IMR-90 (cell line): ENCODE measurements at regions not wholly inside any gene's neighbourhood (a gene's known extent, or its start where the extent isn't known, plus 50 kb on each side); places are given as distances from the start of the nearest gene placed in this dataset.

ENCODE experiments used
- ATAC-seq: fragments of 200-7000 bp; cut with Tn5 transposase; 2 replicates; pipeline ENCODE4 v1.9.1; 2020; ENCODE audit warnings: low read depth, mild to moderate bottlenecking, moderate library complexity
- BruUV-seq: library from RNA; stranded (reverse); fragments of 400-500 nt; replicated peaks from 2 replicates; lab custom pipeline; 2021; lab: Mats Ljungman, UMichigan
- CTCF ChIA-PET: fragments of 300-600 bp; formaldehyde crosslinking; extraction: SDS; loops from one replicate; lab custom pipeline; 2021; ENCODE audit warnings: antibody characterized with exemption; lab: Yijun Ruan, JAX
- POLR2A ChIA-PET: fragments of 300-600 bp; sonication (Branson Sonifier 250); formaldehyde crosslinking; loops from one replicate; lab custom pipeline; 2022; ENCODE audit warnings: antibody characterized with exemption; ENCODE audit not compliant: unreplicated experiment; lab: Charles Lee
- DNase-seq: peaks from one replicate; pipeline ENCODE4 v3.0.0; 2013
- H2AFZ ChIP-seq: replicated peaks from 2 replicates; pipeline ENCODE3; 2013; ENCODE audit warnings: low read length, mild to moderate bottlenecking; ENCODE audit not compliant: poor library complexity
- H2AK5ac ChIP-seq: 2 replicates; pipeline ENCODE4 v1.6.1; 2013; ENCODE audit warnings: low read depth, low read length, inconsistent platforms
- H2AK9ac ChIP-seq: replicated peaks from 2 replicates; pipeline ENCODE3; 2013; ENCODE audit warnings: mild to moderate bottlenecking, low read depth, low read length, moderate library complexity; ENCODE audit not compliant: poor library complexity
- H2BK120ac ChIP-seq: 2 replicates; pipeline ENCODE4 v1.6.1; 2013; ENCODE audit warnings: low read depth, low read length, inconsistent platforms
- H2BK15ac ChIP-seq: 3 replicates; pipeline ENCODE4 v1.6.1; 2013; ENCODE audit warnings: low read depth, low read length, inconsistent platforms
- H2BK20ac ChIP-seq: 2 replicates; pipeline ENCODE4 v1.6.1; 2013; ENCODE audit warnings: low read depth, mild to moderate bottlenecking, inconsistent platforms, low read length, moderate library complexity
- H2BK5ac ChIP-seq: 2 replicates; pipeline ENCODE4 v1.6.1; 2013; ENCODE audit warnings: mild to moderate bottlenecking, low read depth, low read length, inconsistent platforms; ENCODE audit not compliant: poor library complexity, severe bottlenecking
- H3K14ac ChIP-seq: replicated peaks from 2 replicates; pipeline ENCODE4 v1.6.1; 2013; ENCODE audit warnings: low read depth, low read length, inconsistent platforms
- H3K18ac ChIP-seq: 2 replicates; pipeline ENCODE4 v1.6.1; 2013; ENCODE audit warnings: low read depth, low read length, control low read depth
- H3K23ac ChIP-seq: 2 replicates; pipeline ENCODE4 v1.6.1; 2013; ENCODE audit warnings: low read depth, low read length, inconsistent platforms
- H3K27ac ChIP-seq: 2 replicates; pipeline ENCODE4 v1.5.1; 2013; ENCODE audit warnings: mild to moderate bottlenecking, control low read depth, low read length; ENCODE audit not compliant: insufficient read depth
- H3K27me3 ChIP-seq: 2 replicates; pipeline ENCODE4 v1.6.1; 2013; ENCODE audit warnings: low read length; ENCODE audit not compliant: control insufficient read depth, insufficient read depth
- H3K36me3 ChIP-seq: 2 replicates; pipeline ENCODE4 v1.6.1; 2013; ENCODE audit warnings: low read length, mixed read lengths; ENCODE audit not compliant: control insufficient read depth, insufficient read depth
- H3K4ac ChIP-seq: 2 replicates; pipeline ENCODE4 v1.6.1; 2013; ENCODE audit warnings: low read depth, low read length, inconsistent platforms
- H3K4me1 ChIP-seq: 2 replicates; pipeline ENCODE4 v1.6.1; 2013; ENCODE audit warnings: low read length, mixed read lengths; ENCODE audit not compliant: control insufficient read depth, insufficient read depth
- H3K4me2 ChIP-seq: 2 replicates; pipeline ENCODE4 v1.6.1; 2013; ENCODE audit warnings: low read depth, mild to moderate bottlenecking, control low read depth, low read length, moderate library complexity
- H3K4me3 ChIP-seq: 2 replicates; pipeline ENCODE4 v1.5.1; 2013; ENCODE audit warnings: low read depth, mild to moderate bottlenecking, control low read depth, low read length, moderate library complexity; ENCODE audit not compliant: insufficient read depth
- H3K56ac ChIP-seq: 2 replicates; pipeline ENCODE4 v1.6.1; 2013; ENCODE audit warnings: low read length, inconsistent platforms; ENCODE audit not compliant: insufficient read depth; ENCODE audit errors: extremely low read depth
- H3K79me1 ChIP-seq, 2 experiments: 2 replicates each; pipeline ENCODE4 v1.6.1; 2013; ENCODE audit warnings: low read length in 2 of 2, inconsistent platforms in 1 of 2, low read depth in 1 of 2
- H3K9ac ChIP-seq: 2 replicates; pipeline ENCODE4 v1.6.1; 2013; ENCODE audit warnings: low read depth, low read length, control low read depth
- H3K9me1 ChIP-seq: 2 replicates; pipeline ENCODE4 v1.6.1; 2013; ENCODE audit warnings: low read length, inconsistent platforms; ENCODE audit not compliant: insufficient read depth
- H3K9me3 ChIP-seq: 2 replicates; pipeline ENCODE4 v1.6.1; 2013; ENCODE audit warnings: low read length; ENCODE audit not compliant: control insufficient read depth, insufficient read depth
- H4K20me1 ChIP-seq: 2 replicates; pipeline ENCODE4 v1.6.1; 2013; ENCODE audit warnings: low read length, inconsistent platforms; ENCODE audit not compliant: insufficient read depth
- H4K5ac ChIP-seq: 2 replicates; pipeline ENCODE4 v1.6.1; 2013; ENCODE audit warnings: mild to moderate bottlenecking, low read depth, low read length, control low read depth
- H4K8ac ChIP-seq, 2 experiments: 2 replicates each; pipeline ENCODE4 v1.6.1; 2013; ENCODE audit warnings: low read depth in 2 of 2, low read length in 2 of 2, control low read depth in 1 of 2, inconsistent platforms in 1 of 2
- H4K91ac ChIP-seq: 2 replicates; pipeline ENCODE4 v1.6.1; 2013; ENCODE audit warnings: low read depth, low read length, inconsistent platforms; ENCODE audit not compliant: insufficient read depth
- BHLHE40 ChIP-seq: fragments of 150-350 bp; IDR thresholded peaks from 2 replicates; pipeline ENCODE4 v1.6.1; 2016; ENCODE audit warnings: mild to moderate bottlenecking, low read depth, low read length
- CEBPB ChIP-seq: IDR thresholded peaks from 2 replicates; pipeline ENCODE4 v1.6.1; 2012; ENCODE audit warnings: low read depth, low read length, improper control_type of control experiment
- CHD1 ChIP-seq: IDR thresholded peaks from 2 replicates; pipeline ENCODE4 v1.6.1; 2012; ENCODE audit warnings: low read depth, low read length, improper control_type of control experiment
- CTCF ChIP-seq: conservative IDR thresholded peaks from 2 replicates; pipeline ENCODE4 v1.5.1; 2012; ENCODE audit warnings: mild to moderate bottlenecking, low read depth, low read length, improper control_type of control experiment
- ELK1 ChIP-seq: fragments of 150-350 bp; IDR thresholded peaks from 2 replicates; pipeline ENCODE4 v1.6.1; 2016; ENCODE audit warnings: low read depth, mild to moderate bottlenecking, low read length, moderate library complexity, borderline replicate concordance
- FOS ChIP-seq: fragments of 150-350 bp; IDR thresholded peaks from 2 replicates; pipeline ENCODE4 v1.6.1; 2016; ENCODE audit warnings: low read depth, low read length
- MAFK ChIP-seq: IDR thresholded peaks from 2 replicates; pipeline ENCODE4 v1.6.1; 2012; ENCODE audit warnings: low read depth, low read length, improper control_type of control experiment
- MAZ ChIP-seq: IDR thresholded peaks from 2 replicates; pipeline ENCODE4 v1.6.1; 2012; ENCODE audit warnings: low read depth, mild to moderate bottlenecking, low read length, improper control_type of control experiment, moderate library complexity, borderline replicate concordance
- MXI1 ChIP-seq: IDR thresholded peaks from 2 replicates; pipeline ENCODE4 v1.6.1; 2012; ENCODE audit warnings: low read depth, mild to moderate bottlenecking, low read length, moderate library complexity, borderline replicate concordance
- NFE2L2 ChIP-seq: fragments of 150-350 bp; IDR thresholded peaks from 2 replicates; pipeline ENCODE4 v1.6.1; 2016; ENCODE audit warnings: low read depth, mild to moderate bottlenecking, low read length
- POLR2A ChIP-seq: IDR thresholded peaks from 2 replicates; pipeline ENCODE4 v1.6.1; 2012; ENCODE audit warnings: mild to moderate bottlenecking, low read depth, low read length
- RAD21 ChIP-seq: IDR thresholded peaks from 2 replicates; pipeline ENCODE4 v1.6.1; 2012; ENCODE audit warnings: low read length, improper control_type of control experiment
- RCOR1 ChIP-seq: IDR thresholded peaks from 2 replicates; pipeline ENCODE4 v1.6.1; 2012; ENCODE audit warnings: mild to moderate bottlenecking, low read length, improper control_type of control experiment; ENCODE audit not compliant: insufficient replicate concordance
- RFX5 ChIP-seq: IDR thresholded peaks from 2 replicates; pipeline ENCODE4 v1.8.0; 2012; ENCODE audit warnings: low read depth, mild to moderate bottlenecking, low read length, moderate library complexity
- SMC3 ChIP-seq: fragments of 150-350 bp; IDR thresholded peaks from 2 replicates; pipeline ENCODE4 v1.6.1; 2016; ENCODE audit warnings: low read depth, mild to moderate bottlenecking, antibody characterized with exemption, low read length, moderate library complexity
- USF2 ChIP-seq: fragments of 150-350 bp; IDR thresholded peaks from 2 replicates; pipeline ENCODE4 v1.6.1; 2017; ENCODE audit warnings: mild to moderate bottlenecking, antibody characterized with exemption, low read length, low read depth
- WGBS, 2 experiments: methylation state at CpG; one replicate each; pipeline versions ENCODE4 v1.1.5 to v1.1.7; 2013; ENCODE audit warnings: missing lambda C conversion rate in 2 of 2; ENCODE audit not compliant: insufficient read length in 1 of 2; ENCODE audit errors: extremely low coverage in 2 of 2; 5-methylcytosine and 5-hydroxymethylcytosine counted together
- dilution Hi-C: fragments of 300-500 bp; cut with HindIII; formaldehyde crosslinking; loops from one replicate; pipeline ENCODE4 v1.14.3; 2018; ENCODE audit warnings: low sequenced_read_pairs; ENCODE audit not compliant: unreplicated experiment
- in situ Hi-C: fragments of 300-500 bp; cut with MboI; formaldehyde crosslinking; loops from 3 replicates; pipeline ENCODE4 v1.14.3; 2019; ENCODE audit warnings: low sequenced_read_pairs, inconsistent platforms, mixed read lengths
- intact Hi-C: fragments of 100-400 bp; cut with micrococcal nuclease; formaldehyde crosslinking; loops from 2 replicates; pipeline ENCODE4 v1.10.0; 2022

GRCh38 chr2:128681507-128681906 lies 362.8 kb upstream of the HS6ST1 start:
- 23% methylated on average over 2 of the region's 5 CpGs; no CpG with 5 or more reads in 1 of the 2 experiments for WGBS, 2 experiments
- Histone ChIP-seq H4K91ac (no peak overlapping the region), H3K4me3 (no peak overlapping the region), H2BK15ac (no peak overlapping the region), H4K20me1 (no peaks in the 10 kb centered on the region), H4K5ac (no peak overlapping the region), H4K8ac (no peak overlapping the region), H3K4me2 (no peak overlapping the region), H3K27me3 (peaks cover 6% of the 10 kb centered on the region; the same call in 1 of the 2 replicates), H3K23ac (no peak overlapping the region), H3K79me1 (no peaks in the 10 kb centered on the region), H3K9me1 (no peaks in the 10 kb centered on the region), H3K4ac (no peak overlapping the region), H2AK9ac (no peak overlapping the region), H3K36me3 (no peaks in the 10 kb centered on the region), H3K9ac (no peak overlapping the region), H3K56ac (no peak overlapping the region), H3K9me3 (no peaks in the 10 kb centered on the region), H2AFZ (no peak overlapping the region), H2BK120ac (no peak overlapping the region), H3K4me1 (no peaks in the 10 kb centered on the region), H2BK5ac (no peak overlapping the region), H2BK20ac (no peak overlapping the region), H3K14ac (no peak overlapping the region), H2AK5ac (no peak overlapping the region), H3K18ac (no peak overlapping the region), H3K27ac (no peak overlapping the region)
- BruUV-seq: no TSS peak
- intact Hi-C loops (no loop called here), in situ Hi-C loops (no loop called here), dilution Hi-C loops (no loop called here)
- ChIA-PET CTCF (no interaction called here), POLR2A (no interaction called here)
- no peak for ATAC-seq
- no peak for DNase-seq
- no peak for TF ChIP-seq RAD21
- TF ChIP-seq POLR2A: no peak
- TF ChIP-seq MAZ: no peak
- TF ChIP-seq RFX5: no peak
- TF ChIP-seq CHD1: no peak
- no peak for TF ChIP-seq NFE2L2
- TF ChIP-seq CTCF: no peak
- no peak for TF ChIP-seq MXI1
- no peak for TF ChIP-seq CEBPB
- TF ChIP-seq ELK1: no peak
- no peak for TF ChIP-seq RCOR1
- TF ChIP-seq FOS: no peak
- no peak for TF ChIP-seq MAFK
- TF ChIP-seq SMC3: no peak
- TF ChIP-seq USF2: no peak
- no peak for TF ChIP-seq BHLHE40
